ENCODE measurements at regions not wholly inside any gene's neighbourhood (a gene's known extent, or its start where the extent isn't known, plus 50 kb on each side); places are given as distances from the start of the nearest gene placed in this dataset.

- no peak for TF ChIP-seq CTCF (conservative IDR thresholded peaks at IDR 0.05)
- TF ChIP-seq ZFX (IDR thresholded peaks at IDR 0.05) = no peak
These were observed 158.3 kb downstream of the HDGFL1 start for GRCh38 chr6:22727710-22728109.
